Kasumi-1 (cell line): ENCODE measurements at regions not wholly inside any gene's neighbourhood (a gene's known extent, or its start where the extent isn't known, plus 50 kb on each side); places are given as distances from the start of the nearest gene placed in this dataset.
A peak's percentile ranks its signal among the peaks of the same experiment; 100 is the strongest.

Experiments used
- DNase-seq, 2 experiments: peaks; one replicate each; lab custom pipeline; 2025; lab: John Stamatoyannopoulos, UW

- no peak for DNase-seq
Observed at GRCh38 chr17:77394540-77395295, 253.9 kb downstream of the SEC14L1 start.

- no peak for DNase-seq
Observed at GRCh38 chr17:77395501-77396048, 254.8 kb downstream of the SEC14L1 start.

GRCh38 chr17:77396610-77397009 lies 255.8 kb downstream of the SEC14L1 start:
- DNase-seq, result no peak

DNA sequence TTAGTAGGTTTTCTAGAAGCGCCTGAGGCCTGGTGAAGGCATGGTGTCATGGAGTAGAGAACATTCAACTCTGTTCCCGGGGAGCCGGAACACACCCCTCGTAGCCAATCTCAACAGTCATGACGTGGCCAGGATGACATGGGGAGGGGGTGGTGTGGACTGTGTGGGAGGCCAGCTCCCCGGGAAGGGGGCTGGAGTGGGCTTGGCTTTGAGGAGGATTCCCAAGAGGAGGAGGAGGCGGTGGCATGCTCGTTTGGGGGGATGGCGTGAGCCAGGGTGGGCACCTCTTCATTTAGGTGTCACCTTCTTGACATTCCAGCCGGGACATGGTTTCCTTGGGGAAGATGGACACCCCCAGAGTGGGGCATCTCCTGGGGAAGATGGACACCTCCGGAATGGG lies 257.5 kb downstream of the SEC14L1 start:
- no peak for DNase-seq

- no peak for DNase-seq
Observed at GRCh38 chr17:77399319-77399957, 258.7 kb downstream of the SEC14L1 start.

- peak; percentile 79 to 90 for DNase-seq
Observed at GRCh38 chr17:77400445-77400870, 259.7 kb downstream of the SEC14L1 start.

DNA sequence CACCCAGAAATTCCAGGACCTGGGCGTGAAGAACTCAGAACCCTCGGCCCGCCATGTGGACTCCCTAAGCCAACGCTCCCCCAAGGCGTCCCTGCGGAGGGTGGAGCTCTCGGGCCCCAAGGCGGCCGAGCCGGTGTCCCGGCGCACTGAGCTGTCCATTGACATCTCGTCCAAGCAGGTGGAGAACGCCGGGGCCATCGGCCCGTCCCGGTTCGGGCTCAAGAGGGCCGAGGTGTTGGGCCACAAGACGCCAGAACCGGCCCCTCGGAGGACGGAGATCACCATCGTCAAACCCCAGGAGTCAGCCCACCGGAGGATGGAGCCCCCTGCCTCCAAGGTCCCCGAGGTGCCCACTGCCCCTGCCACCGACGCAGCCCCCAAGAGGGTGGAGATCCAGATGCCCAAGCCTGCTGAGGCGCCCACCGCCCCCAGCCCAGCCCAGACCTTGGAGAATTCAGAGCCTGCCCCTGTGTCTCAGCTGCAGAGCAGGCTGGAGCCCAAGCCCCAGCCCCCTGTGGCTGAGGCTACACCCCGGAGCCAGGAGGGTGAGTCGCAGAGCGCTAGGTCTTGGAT lies 261.5 kb downstream of the SEC14L1 start:
- no peak for DNase-seq

- no peak for DNase-seq
Observed at GRCh38 chr17:77403854-77404253, 263.1 kb downstream of the SEC14L1 start.

GRCh38 chr17:77404812-77405581 lies 264.2 kb downstream of the SEC14L1 start:
- DNase-seq, result peak; percentile 65 to 75

DNA sequence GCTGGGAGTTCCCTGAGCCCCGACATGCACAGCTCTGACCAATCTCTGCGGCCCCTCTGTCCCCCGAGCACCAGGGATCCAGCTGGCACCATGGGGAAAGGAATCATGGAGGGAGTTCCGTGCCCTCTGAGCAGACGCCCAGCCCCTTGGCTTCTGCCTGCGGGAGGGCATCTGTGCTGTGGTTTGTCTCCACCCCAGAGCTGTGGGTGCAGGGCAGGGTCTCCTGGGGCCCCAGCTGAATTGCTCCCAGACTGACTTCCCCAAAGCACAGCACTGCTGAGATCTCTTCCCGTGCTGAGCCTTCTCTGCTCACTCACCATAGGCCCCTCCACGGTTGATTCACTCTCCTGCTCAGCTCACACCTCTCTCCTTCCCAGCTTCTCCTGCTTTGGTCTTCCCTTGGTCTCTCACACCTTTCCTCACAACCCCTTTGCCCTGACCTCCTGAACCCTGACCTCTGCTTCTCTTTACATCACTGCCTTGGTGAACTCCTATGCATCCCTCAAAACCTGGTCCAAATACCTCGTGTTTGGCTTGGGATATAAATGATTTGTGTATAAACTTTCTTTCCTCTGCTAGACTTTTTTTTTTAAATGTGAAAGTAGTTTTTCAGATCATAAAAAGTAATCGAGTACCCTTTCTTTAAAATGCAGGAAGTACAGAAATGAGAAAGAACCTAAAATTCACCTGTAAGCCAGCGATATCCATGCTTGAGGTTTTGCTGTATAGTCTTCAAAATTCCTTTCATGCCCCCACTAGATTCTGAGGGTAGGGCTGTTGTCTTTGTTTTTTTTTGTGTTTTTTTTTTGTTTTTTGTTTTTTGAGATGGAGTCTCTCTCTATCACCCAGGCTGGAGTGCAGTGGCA lies 265.3 kb downstream of the SEC14L1 start:
- peak; percentile 70 to 71 for DNase-seq

GRCh38 chr17:77407321-77408277 lies 266.8 kb downstream of the SEC14L1 start:
- no peak for DNase-seq

GRCh38 chr17:77408284-77408683 lies 267.5 kb downstream of the SEC14L1 start:
- no peak for DNase-seq

DNA sequence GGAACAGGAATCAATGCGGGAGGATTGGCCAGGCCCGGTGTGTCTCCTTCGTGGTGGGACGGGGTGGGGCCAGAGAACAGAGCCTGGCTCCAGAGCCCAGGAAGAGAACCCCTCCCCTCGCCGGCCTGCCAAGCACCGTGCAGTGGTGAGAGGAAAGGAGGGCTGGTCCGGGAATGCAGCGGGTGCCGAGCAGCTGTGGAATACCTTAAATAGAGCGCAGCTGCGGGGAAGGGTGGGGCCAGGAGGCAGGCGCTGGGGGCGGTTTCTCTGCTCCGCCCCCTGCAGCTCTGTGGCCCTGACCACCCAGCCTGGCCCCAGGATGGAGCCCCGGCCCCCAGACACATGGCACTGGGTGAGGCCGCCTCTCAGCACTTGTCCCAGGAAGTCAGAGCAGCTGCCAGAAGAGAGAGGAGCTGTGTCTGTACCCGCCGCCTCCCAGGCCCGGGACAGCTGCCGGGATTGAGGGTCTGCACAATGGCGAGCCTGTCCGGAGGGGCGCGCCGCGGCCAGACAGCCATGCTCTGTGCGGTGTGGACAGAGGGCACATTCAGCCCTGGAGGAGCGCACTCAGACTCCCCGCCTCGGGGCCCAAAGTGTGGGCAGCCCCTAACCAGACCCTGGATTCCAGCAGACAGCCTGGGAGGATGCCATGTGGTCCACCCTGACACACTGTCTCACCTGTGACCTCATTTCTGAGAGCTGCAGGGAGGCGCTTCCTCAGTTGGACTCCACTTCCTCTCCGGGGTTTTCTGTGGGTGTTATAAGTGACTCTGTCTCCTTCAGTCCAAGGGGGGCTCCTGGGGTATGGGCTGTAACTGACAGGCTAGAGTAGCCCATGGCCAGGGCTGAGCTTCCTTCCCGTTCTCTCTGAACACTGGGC lies 268.8 kb downstream of the SEC14L1 start:
- DNase-seq, result no peak

DNA sequence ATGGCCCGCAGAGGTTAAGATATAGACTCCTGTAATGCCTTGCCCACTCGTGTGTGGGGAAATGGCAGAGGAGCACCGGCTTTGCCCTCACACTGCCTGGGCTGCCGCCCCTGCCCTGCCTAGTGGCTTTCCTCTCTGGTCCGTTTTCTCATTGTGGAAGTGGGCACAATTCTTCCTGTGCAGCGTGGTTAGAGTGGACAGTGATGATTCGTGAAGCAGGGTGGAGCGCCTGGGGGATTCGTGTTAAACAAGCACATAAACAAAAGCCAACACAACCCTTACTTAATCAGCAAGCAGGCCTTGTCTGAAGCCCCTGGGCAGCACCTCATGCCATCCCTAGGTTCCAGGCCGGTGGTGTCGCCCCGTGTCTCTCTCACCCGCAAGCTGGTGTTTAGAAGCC lies 269.7 kb downstream of the SEC14L1 start:
- DNase-seq, result no peak

DNA sequence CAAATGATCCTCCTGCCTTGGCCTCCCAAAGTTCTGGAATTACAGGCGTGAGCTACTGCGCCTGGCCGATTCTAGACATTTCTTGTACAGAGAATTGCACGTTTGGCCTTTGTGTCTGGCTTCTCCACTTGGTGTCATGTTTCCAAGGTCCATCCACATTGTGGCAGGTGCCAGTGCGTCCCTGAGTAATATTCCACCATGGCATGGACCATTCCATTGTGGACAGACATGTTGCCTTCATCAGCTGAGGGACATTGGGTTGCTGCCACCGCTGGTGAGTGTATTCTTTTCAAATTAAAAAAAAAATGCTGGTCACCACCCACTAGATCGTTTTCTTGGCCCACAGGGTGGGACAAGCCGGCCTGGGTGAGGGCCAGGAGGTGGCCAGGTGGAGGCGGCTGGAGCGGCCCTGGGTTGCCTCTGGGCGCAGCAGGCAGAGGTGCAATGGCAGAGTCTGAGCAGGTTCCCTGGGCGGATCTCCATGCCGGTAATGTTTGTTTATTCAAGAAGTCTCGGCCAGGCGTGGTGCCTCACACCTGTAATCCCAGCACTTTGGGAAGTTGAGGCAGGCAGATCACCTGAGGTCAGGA lies 274.1 kb downstream of the SEC14L1 start:
- no peak for DNase-seq

- DNase-seq, result no peak
Observed at GRCh38 chr17:77416105-77416713, 275.4 kb downstream of the SEC14L1 start.

GRCh38 chr17:77417575-77417974 lies 276.8 kb downstream of the SEC14L1 start:
- no peak for DNase-seq

DNA sequence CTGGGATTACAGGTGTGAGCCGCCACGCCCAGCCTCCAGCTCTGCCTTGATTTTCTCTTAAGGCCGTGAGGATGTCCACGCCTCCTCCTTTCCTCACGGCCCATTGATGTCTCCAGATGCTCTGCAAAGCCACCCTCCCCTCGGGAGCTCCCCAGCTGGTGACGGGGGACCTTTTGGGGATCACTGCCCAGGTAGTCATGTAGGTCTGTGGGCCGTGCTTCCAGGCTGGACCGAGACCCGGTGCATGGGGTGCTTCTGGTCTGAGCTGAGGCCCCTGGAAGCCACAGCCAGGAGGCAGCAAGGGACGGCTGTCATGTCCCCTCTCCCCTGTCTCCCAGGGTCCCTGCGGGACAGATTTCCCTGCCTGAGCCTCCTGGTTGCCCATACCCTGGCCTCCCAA lies 277.8 kb downstream of the SEC14L1 start:
- no peak for DNase-seq
